WTC11 (cell line): ENCODE measurements at regions not wholly inside any gene's neighbourhood (a gene's known extent, or its start where the extent isn't known, plus 50 kb on each side); places are given as distances from the start of the nearest gene placed in this dataset.

ENCODE experiments used
- ATAC-seq: fragments of 200-7000 bp; cut with Tn5 transposase; 2 replicates; pipeline ENCODE4 v1.10.0; 2021; ENCODE audit warnings: mild to moderate bottlenecking, moderate library complexity
- CTCF ChIA-PET: fragments of 300-600 bp; sonication (Branson Sonifier 250); formaldehyde crosslinking; loops from one replicate; lab custom pipeline; 2021; ENCODE audit warnings: antibody characterized with exemption; lab: Charles Lee
- POLR2A ChIA-PET: fragments of 350-600 bp; sonication (Branson Sonifier 250); formaldehyde crosslinking; loops from one replicate; lab custom pipeline; 2021; ENCODE audit warnings: antibody characterized with exemption; lab: Charles Lee
- DNase-seq: peaks from one replicate; pipeline ENCODE4 v3.0.0; 2021; ENCODE audit warnings: low spot score
- H3K27ac Mint-ChIP-seq: 2 replicates; pipeline ENCODE4 v1.8.0; 2021; ENCODE audit warnings: mixed read lengths
- H3K27me3 Mint-ChIP-seq: 2 replicates; pipeline ENCODE4 v1.8.0; 2021; ENCODE audit warnings: low read depth, mild to moderate bottlenecking, moderate library complexity, mixed read lengths
- H3K36me3 Mint-ChIP-seq: 2 replicates; pipeline ENCODE4 v1.8.0; 2021; ENCODE audit warnings: mixed read lengths
- H3K4me1 Mint-ChIP-seq: 2 replicates; pipeline ENCODE4 v1.8.0; 2022; ENCODE audit warnings: mixed read lengths
- H3K4me3 Mint-ChIP-seq: 2 replicates; pipeline ENCODE4 v1.8.0; 2021; ENCODE audit warnings: mild to moderate bottlenecking, moderate library complexity, mixed read lengths
- H3K9me3 Mint-ChIP-seq: 2 replicates; pipeline ENCODE4 v1.8.0; 2021; ENCODE audit warnings: mixed read lengths
- CBFB ChIP-seq: sonication (generic); formaldehyde crosslinking; IDR thresholded peaks from 2 replicates; pipeline ENCODE4 v1.8.1; 2022; ENCODE audit warnings: mild to moderate bottlenecking, low read depth, missing genetic modification reagents
- ELF4 ChIP-seq: sonication (generic); formaldehyde crosslinking; IDR thresholded peaks from 2 replicates; pipeline ENCODE4 v1.8.1; 2022; ENCODE audit warnings: low read depth, mild to moderate bottlenecking, moderate library complexity, missing genetic modification reagents
- EMX1 ChIP-seq: fragments of 250-450 bp; sonication (Bioruptor Pico); IDR thresholded peaks from 2 replicates; pipeline ENCODE4 v1.8.0; 2021; ENCODE audit warnings: mild to moderate bottlenecking
- ESRRA ChIP-seq: sonication (generic); formaldehyde crosslinking; IDR thresholded peaks from 2 replicates; pipeline ENCODE4 v1.8.1; 2022; ENCODE audit warnings: mild to moderate bottlenecking, missing genetic modification reagents, borderline replicate concordance
- ETV6 ChIP-seq: sonication (generic); formaldehyde crosslinking; IDR thresholded peaks from 2 replicates; pipeline ENCODE4 v1.8.1; 2022; ENCODE audit warnings: mild to moderate bottlenecking, missing genetic modification reagents
- GABPB1 ChIP-seq: sonication (generic); formaldehyde crosslinking; IDR thresholded peaks from 2 replicates; pipeline ENCODE4 v1.8.1; 2023; ENCODE audit warnings: mild to moderate bottlenecking, missing genetic modification reagents
- GRHL2 ChIP-seq: fragments of 250-450 bp; sonication (Bioruptor Pico); IDR thresholded peaks from 2 replicates; pipeline ENCODE4 v1.8.0; 2022; ENCODE audit warnings: mild to moderate bottlenecking, moderate library complexity; ENCODE audit not compliant: insufficient replicate concordance, severe bottlenecking
- JAZF1 ChIP-seq: fragments of 250-450 bp; sonication (Bioruptor Pico); IDR thresholded peaks from 2 replicates; pipeline ENCODE4 v1.9.0; 2021; ENCODE audit warnings: moderate library complexity, mild to moderate bottlenecking, inconsistent platforms
- JUN ChIP-seq: sonication (generic); formaldehyde crosslinking; IDR thresholded peaks from 2 replicates; pipeline ENCODE4 v1.8.0; 2023; ENCODE audit warnings: mild to moderate bottlenecking, missing genetic modification reagents
- NFE2L1 ChIP-seq: sonication (generic); formaldehyde crosslinking; IDR thresholded peaks from 2 replicates; pipeline ENCODE4 v1.8.1; 2023; ENCODE audit warnings: missing genetic modification reagents
- NR2C2 ChIP-seq: sonication (generic); formaldehyde crosslinking; IDR thresholded peaks from 2 replicates; pipeline ENCODE4 v1.8.0; 2022; ENCODE audit warnings: mild to moderate bottlenecking, missing genetic modification reagents
- RELA ChIP-seq: sonication (generic); formaldehyde crosslinking; IDR thresholded peaks from 2 replicates; pipeline ENCODE4 v1.8.1; 2022; ENCODE audit warnings: missing genetic modification reagents, mild to moderate bottlenecking, borderline replicate concordance
- SMAD3 ChIP-seq: sonication (generic); formaldehyde crosslinking; IDR thresholded peaks from 2 replicates; pipeline ENCODE4 v1.8.0; 2022; ENCODE audit warnings: missing genetic modification reagents, mild to moderate bottlenecking, borderline replicate concordance
- SMAD4 ChIP-seq: sonication (generic); formaldehyde crosslinking; IDR thresholded peaks from 2 replicates; pipeline ENCODE4 v1.8.0; 2022; ENCODE audit warnings: mild to moderate bottlenecking, missing genetic modification reagents
- SP1 ChIP-seq: sonication (generic); formaldehyde crosslinking; conservative IDR thresholded peaks from 2 replicates; pipeline ENCODE4 v1.8.1; 2022; ENCODE audit warnings: missing genetic modification reagents
- TCF7 ChIP-seq: sonication (generic); formaldehyde crosslinking; IDR thresholded peaks from 2 replicates; pipeline ENCODE4 v1.8.0; 2022; ENCODE audit warnings: mild to moderate bottlenecking, low read depth, missing genetic modification reagents, moderate library complexity
- TEAD1 ChIP-seq: sonication (generic); formaldehyde crosslinking; IDR thresholded peaks from 2 replicates; pipeline ENCODE4 v1.8.0; 2022; ENCODE audit warnings: mild to moderate bottlenecking, missing genetic modification reagents
- ZNF232 ChIP-seq: sonication (generic); formaldehyde crosslinking; IDR thresholded peaks from 2 replicates; pipeline ENCODE4 v1.8.0; 2022; ENCODE audit warnings: mild to moderate bottlenecking, missing genetic modification reagents
- TF ChIP-seq, protein P1 (sequence below): fragments of 250-450 bp; sonication (Bioruptor Pico); IDR thresholded peaks from 2 replicates; pipeline ENCODE4 v1.9.0; 2021; ENCODE audit warnings: moderate library complexity, mild to moderate bottlenecking, inconsistent platforms, borderline replicate concordance
- TF ChIP-seq, protein P2 (sequence below): sonication (generic); formaldehyde crosslinking; IDR thresholded peaks from 2 replicates; pipeline ENCODE4 v1.8.0; 2022; ENCODE audit warnings: mild to moderate bottlenecking, missing genetic modification reagents
- TF ChIP-seq, protein P3 (sequence below): sonication (generic); formaldehyde crosslinking; IDR thresholded peaks from 2 replicates; pipeline ENCODE4 v1.8.1; 2022; ENCODE audit warnings: low read depth, missing genetic modification reagents, borderline replicate concordance
- TF ChIP-seq, protein P4 (sequence below): fragments of 250-450 bp; sonication (Bioruptor Pico); conservative IDR thresholded peaks from 2 replicates; pipeline ENCODE4 v1.9.0; 2021; ENCODE audit warnings: mild to moderate bottlenecking
- TF ChIP-seq, protein P5 (sequence below): sonication (generic); formaldehyde crosslinking; IDR thresholded peaks from 2 replicates; pipeline ENCODE4 v1.8.1; 2022; ENCODE audit warnings: mild to moderate bottlenecking, moderate library complexity, missing genetic modification reagents
- TF ChIP-seq, protein P6 (sequence below): fragments of 200-600 bp; IDR thresholded peaks from 2 replicates; pipeline ENCODE4 v1.8.0; 2022; ENCODE audit warnings: antibody characterized with exemption
- TF ChIP-seq, protein P7 (sequence below): sonication (generic); formaldehyde crosslinking; IDR thresholded peaks from 2 replicates; pipeline ENCODE4 v1.8.1; 2023; ENCODE audit warnings: mild to moderate bottlenecking, missing genetic modification reagents

DNA sequence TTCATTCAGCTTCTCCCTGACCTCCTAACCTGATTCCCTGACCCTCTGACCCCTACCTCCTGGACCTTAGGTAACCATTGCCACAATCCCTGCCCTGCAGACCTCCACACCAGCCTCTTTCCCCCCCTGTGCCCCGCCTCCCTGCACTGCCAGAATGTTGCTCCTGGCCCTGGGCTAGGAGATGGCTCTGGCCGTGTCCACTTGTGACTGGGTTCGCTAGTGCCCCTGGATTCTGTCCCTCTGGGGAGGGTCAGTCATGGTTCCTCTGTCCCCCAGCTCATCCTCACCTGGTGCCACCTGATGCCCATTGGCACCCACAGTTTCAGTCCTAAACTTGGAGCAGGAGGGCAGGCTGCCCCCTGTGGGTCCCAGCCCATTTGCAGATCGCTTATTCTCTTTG is 56.2 kb upstream of the PRR23E start (continued):
- TF ChIP-seq RELA (CRISPR knock-in tag) (no peak), TEAD1 (no peak), TCF7 (CRISPR knock-in tag) (no peak), ESRRA (CRISPR knock-in tag) (no peak), GRHL2 (CRISPR knock-in tag) (no peak), SMAD3 (no peak)
- TF ChIP-seq, protein P1, sequence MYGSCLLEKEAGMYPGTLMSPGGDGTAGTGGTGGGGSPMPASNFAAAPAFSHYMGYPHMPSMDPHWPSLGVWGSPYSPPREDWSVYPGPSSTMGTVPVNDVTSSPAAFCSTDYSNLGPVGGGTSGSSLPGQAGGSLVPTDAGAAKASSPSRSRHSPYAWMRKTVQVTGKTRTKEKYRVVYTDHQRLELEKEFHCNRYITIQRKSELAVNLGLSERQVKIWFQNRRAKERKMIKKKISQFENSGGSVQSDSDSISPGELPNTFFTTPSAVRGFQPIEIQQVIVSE (CRISPR knock-in tag), result no peak
- TF ChIP-seq, protein P2, sequence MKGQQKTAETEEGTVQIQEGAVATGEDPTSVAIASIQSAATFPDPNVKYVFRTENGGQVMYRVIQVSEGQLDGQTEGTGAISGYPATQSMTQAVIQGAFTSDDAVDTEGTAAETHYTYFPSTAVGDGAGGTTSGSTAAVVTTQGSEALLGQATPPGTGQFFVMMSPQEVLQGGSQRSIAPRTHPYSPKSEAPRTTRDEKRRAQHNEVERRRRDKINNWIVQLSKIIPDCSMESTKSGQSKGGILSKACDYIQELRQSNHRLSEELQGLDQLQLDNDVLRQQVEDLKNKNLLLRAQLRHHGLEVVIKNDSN (CRISPR knock-in tag), result no peak
- TF ChIP-seq, protein P3, sequence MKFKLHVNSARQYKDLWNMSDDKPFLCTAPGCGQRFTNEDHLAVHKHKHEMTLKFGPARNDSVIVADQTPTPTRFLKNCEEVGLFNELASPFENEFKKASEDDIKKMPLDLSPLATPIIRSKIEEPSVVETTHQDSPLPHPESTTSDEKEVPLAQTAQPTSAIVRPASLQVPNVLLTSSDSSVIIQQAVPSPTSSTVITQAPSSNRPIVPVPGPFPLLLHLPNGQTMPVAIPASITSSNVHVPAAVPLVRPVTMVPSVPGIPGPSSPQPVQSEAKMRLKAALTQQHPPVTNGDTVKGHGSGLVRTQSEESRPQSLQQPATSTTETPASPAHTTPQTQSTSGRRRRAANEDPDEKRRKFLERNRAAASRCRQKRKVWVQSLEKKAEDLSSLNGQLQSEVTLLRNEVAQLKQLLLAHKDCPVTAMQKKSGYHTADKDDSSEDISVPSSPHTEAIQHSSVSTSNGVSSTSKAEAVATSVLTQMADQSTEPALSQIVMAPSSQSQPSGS (CRISPR knock-in tag), result no peak
- TF ChIP-seq, protein P4, sequence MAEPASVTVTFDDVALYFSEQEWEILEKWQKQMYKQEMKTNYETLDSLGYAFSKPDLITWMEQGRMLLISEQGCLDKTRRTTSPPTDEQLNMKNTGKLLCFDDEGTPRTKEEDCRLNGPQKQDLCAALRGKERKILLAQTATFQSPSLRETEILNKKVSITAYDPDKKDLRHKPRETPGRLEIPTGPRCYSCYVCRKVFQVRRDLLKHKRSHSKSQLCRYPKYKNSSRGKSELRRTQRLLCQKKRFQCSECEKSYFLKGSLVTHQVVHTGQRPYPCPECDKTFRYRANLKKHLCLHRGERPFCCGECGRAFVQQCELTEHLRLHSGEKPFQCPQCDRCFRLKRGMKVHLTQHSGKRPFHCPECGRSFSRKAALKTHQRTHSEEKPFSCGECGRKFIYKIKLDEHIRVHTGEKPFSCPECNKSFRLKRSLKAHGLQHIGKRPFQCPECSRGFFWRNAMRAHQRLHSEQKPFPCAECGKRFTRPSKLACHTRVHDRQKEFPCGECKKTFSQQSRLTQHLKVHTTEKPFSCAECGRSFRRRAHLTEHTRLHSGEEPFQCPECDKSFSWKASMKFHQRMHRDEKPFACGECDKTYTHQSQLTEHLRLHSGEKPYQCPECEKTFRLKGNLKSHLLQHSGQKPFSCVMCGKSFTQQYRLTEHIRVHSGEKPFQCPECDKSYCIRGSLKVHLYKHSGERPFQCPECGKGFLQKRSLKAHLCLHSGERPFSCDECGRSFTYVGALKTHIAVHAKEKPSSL (CRISPR knock-in tag), result no peak

DNA sequence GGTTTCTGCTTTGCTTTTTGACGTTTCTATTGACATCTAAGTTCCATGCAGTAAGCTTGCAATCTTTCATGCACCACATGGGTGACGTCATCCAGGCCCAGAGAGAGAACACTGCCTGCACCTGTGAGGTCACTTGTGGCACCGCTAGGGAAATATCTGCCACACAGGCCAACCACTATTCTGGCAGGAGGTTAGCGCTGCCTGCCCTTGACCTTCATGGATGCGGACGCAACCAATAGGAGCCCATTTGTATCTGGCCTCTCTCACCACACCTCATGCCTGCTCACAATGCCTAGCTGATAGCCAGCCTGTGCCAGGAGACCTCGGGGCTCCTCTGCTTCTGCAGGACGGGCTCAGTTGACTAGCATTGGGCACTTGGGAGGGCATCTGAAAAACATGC is 55.8 kb upstream of the PRR23E start:
- no peak overlapping the region for H3K27ac Mint-ChIP-seq
- ATAC-seq, result no peak
- no peaks in the 10 kb centered on the region for H3K36me3 Mint-ChIP-seq
- H3K27me3 Mint-ChIP-seq, result peaks cover 38% of the 10 kb centered on the region
- H3K4me1 Mint-ChIP-seq, result peaks cover 38% of the 10 kb centered on the region
- ChIA-PET POLR2A (no interaction called here), CTCF (no interaction called here)
- H3K9me3 Mint-ChIP-seq, result no peaks in the 10 kb centered on the region
- H3K4me3 Mint-ChIP-seq, result no peak overlapping the region
- DNase-seq, result no peak
- TF ChIP-seq NR2C2 (CRISPR knock-in tag), result no peak

DNA sequence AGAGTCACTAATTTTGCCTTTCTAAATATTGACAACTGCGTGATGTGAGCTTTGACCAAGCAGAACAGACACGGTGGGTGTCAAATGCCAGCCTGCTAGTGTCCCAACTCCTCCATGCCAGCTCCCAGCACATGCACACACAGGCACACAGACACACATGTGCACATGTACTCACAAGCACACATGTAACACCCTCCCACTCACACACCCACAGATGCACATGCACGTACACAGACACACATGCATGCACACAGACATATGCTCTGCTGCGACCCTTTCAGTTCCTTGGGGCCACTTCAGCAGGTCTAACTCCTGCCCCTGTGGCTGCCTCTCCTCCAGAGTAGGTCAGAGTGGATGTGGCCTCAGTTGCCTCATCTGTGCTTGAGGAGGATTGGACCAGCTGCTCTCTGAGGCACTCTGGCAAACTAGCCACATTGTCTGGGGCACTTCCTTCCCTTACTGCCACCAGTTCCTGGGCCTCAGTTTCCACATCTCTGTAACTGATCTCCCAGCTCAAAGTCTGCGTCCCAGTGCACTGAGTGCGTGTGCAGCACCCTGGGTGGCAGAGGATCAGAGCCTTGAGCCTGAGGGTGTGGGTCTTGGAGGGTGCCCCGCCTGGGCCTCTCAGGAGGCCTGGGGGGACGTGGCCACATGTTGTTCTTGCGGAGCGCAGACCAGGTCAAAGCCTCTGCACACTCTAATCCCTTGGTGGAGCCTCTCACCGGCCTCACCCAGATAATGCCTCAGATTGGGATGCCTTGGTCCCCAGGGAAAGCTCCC is 55.0 kb upstream of the PRR23E start:
- no peak overlapping the region for H3K27ac Mint-ChIP-seq
- H3K4me3 Mint-ChIP-seq, result no peak overlapping the region
- H3K27me3 Mint-ChIP-seq, result peaks cover 38% of the 10 kb centered on the region
- peaks cover 1% of the 10 kb centered on the region for H3K9me3 Mint-ChIP-seq
- CTCF ChIA-PET, result no interaction called here
- DNase-seq, result no peak
- no peak for ATAC-seq
- POLR2A ChIA-PET, result no interaction called here
- peaks cover under 1% of the 10 kb centered on the region; the same call in 1 of the 2 replicates for H3K36me3 Mint-ChIP-seq
- peaks cover 34% of the 10 kb centered on the region for H3K4me1 Mint-ChIP-seq
- no peak for TF ChIP-seq EMX1 (CRISPR knock-in tag)
- no peak for TF ChIP-seq NFE2L1 (CRISPR knock-in tag)
- TF ChIP-seq JAZF1 (CRISPR knock-in tag), result no peak
- no peak for TF ChIP-seq CBFB (CRISPR knock-in tag)
- TF ChIP-seq, protein P5, sequence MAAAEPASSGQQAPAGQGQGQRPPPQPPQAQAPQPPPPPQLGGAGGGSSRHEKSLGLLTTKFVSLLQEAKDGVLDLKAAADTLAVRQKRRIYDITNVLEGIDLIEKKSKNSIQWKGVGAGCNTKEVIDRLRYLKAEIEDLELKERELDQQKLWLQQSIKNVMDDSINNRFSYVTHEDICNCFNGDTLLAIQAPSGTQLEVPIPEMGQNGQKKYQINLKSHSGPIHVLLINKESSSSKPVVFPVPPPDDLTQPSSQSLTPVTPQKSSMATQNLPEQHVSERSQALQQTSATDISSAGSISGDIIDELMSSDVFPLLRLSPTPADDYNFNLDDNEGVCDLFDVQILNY (CRISPR knock-in tag), result no peak
- TF ChIP-seq JUN (CRISPR knock-in tag), result no peak
- TF ChIP-seq, protein P6, sequence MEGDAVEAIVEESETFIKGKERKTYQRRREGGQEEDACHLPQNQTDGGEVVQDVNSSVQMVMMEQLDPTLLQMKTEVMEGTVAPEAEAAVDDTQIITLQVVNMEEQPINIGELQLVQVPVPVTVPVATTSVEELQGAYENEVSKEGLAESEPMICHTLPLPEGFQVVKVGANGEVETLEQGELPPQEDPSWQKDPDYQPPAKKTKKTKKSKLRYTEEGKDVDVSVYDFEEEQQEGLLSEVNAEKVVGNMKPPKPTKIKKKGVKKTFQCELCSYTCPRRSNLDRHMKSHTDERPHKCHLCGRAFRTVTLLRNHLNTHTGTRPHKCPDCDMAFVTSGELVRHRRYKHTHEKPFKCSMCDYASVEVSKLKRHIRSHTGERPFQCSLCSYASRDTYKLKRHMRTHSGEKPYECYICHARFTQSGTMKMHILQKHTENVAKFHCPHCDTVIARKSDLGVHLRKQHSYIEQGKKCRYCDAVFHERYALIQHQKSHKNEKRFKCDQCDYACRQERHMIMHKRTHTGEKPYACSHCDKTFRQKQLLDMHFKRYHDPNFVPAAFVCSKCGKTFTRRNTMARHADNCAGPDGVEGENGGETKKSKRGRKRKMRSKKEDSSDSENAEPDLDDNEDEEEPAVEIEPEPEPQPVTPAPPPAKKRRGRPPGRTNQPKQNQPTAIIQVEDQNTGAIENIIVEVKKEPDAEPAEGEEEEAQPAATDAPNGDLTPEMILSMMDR, result no peak
- TF ChIP-seq SP1 (CRISPR knock-in tag), result no peak
- TF ChIP-seq GABPB1, result no peak
- TF ChIP-seq, protein P7, sequence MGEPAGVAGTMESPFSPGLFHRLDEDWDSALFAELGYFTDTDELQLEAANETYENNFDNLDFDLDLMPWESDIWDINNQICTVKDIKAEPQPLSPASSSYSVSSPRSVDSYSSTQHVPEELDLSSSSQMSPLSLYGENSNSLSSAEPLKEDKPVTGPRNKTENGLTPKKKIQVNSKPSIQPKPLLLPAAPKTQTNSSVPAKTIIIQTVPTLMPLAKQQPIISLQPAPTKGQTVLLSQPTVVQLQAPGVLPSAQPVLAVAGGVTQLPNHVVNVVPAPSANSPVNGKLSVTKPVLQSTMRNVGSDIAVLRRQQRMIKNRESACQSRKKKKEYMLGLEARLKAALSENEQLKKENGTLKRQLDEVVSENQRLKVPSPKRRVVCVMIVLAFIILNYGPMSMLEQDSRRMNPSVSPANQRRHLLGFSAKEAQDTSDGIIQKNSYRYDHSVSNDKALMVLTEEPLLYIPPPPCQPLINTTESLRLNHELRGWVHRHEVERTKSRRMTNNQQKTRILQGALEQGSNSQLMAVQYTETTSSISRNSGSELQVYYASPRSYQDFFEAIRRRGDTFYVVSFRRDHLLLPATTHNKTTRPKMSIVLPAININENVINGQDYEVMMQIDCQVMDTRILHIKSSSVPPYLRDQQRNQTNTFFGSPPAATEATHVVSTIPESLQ (CRISPR knock-in tag), result no peak
- no peak for TF ChIP-seq ETV6 (CRISPR knock-in tag)
- TF ChIP-seq SMAD4 (CRISPR knock-in tag), result no peak
- TF ChIP-seq ZNF232 (CRISPR knock-in tag), result no peak
- TF ChIP-seq ELF4, result no peak
- TF ChIP-seq ESRRA (CRISPR knock-in tag), result no peak
